Fibroblast of lung (primary cell): ENCODE measurements at regions not wholly inside any gene's neighbourhood (a gene's known extent, or its start where the extent isn't known, plus 50 kb on each side); places are given as distances from the start of the nearest gene placed in this dataset.

Experiments used
- CTCF ChIP-seq, 2 donors: IDR thresholded peaks in 1 of 2; conservative IDR thresholded peaks in 1 of 2; 1 replicate in 1 of 2; 2 replicates in 1 of 2; pipeline ENCODE4 v1.5.1; 2011 to 2012; ENCODE audit warnings: low read length in 2 of 2, control low read depth in 1 of 2, inconsistent platforms in 1 of 2, low read depth in 1 of 2, mild to moderate bottlenecking in 1 of 2
- EZH2 ChIP-seq: IDR thresholded peaks from 2 replicates; pipeline ENCODE4 v1.5.1; 2012; ENCODE audit warnings: low read length, control low read depth, mild to moderate bottlenecking; ENCODE audit errors: missing control alignments

DNA sequence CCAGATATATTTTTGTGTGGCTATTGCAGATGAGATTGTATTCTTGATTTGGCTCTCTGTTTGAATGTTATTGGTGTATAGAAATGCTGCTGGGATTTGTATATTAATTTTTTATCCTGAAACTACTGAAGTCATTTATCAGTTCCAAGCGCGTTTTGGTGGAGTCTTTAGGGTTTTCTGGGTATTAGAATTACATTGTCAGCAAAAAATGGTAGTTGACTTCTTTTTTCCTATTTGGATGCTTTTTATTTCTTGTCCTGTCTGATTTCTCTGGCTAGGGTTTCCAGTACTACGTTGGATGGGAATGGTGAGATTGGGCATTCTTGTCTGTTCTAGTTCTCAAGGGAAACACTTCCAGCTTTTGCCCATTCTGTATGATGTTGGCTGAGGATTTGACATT is 415.5 kb upstream of the CHRM2 start:
- TF ChIP-seq CTCF (conservative IDR thresholded peaks at IDR 0.05 in 1 of 2, IDR thresholded peaks at IDR 0.05 in 1 of 2; ENCODE audit: low read depth in 1 of 2, low read length in 2 of 2): no peak
- TF ChIP-seq EZH2: no peak
